ENCODE measurements at regions not wholly inside any gene's neighbourhood (a gene's known extent, or its start where the extent isn't known, plus 50 kb on each side); places are given as distances from the start of the nearest gene placed in this dataset.

DNA sequence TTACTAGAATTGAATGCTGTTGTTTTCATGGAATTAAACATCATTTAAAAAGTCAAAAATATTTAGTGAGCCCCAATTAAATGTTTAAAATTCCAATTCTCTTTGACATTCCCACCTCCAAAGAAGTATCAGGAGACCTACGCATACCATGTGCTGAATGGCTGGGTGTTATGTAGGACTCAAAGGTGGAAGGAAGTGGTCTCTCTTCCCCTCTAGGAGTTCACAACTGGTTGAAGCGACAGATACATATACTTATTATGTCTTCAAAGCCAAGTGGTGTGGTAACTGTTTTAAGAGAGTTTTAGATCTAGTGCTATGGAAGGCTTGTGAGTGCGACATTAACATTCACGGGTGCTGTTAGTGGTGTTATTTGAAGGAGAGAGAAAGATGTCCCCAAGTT, 464.0 kb downstream of the ATP23 start:
- no peak for DNase-seq (ENCODE audit: low read depth, low spot score)
- peaks cover 1% of the 10 kb centered on the region; the same call in 1 of the 2 replicates for H3K4me1 ChIP-seq (ENCODE audit: control insufficient read depth, insufficient read depth, low read length)

DNA sequence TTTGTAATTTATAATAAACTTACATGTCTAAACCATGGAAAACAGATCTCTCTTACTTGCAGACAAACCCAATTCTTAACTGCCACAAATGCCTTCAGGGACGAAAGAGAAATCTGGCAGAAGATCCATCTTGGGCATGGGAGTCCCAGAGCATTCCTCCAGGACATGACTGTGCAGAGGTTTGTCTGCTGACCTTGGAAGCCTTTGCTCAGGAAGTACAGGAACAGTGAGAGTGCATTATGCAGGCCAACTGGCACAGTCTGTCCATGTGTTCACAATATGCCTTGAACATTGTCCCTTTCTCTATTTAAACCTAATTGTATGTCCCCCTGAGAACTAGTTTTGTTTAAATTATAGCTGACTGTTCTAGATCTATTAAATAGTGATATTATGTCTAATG, 467.1 kb downstream of the ATP23 start:
- WGBS (ENCODE audit: insufficient coverage, insufficient read length): no CpG with 5 or more reads among the region's 1 CpG
- no peak for DNase-seq (ENCODE audit: low read depth, low spot score)
- Histone ChIP-seq H3K27ac (ENCODE audit: low read length) (no peak overlapping the region), H3K27me3 (ENCODE audit: control insufficient read depth, insufficient read depth, low read length) (peaks cover 1% of the 10 kb centered on the region; the same call in 1 of the 2 replicates), H3K4me1 (ENCODE audit: control insufficient read depth, insufficient read depth, low read length) (peaks cover 1% of the 10 kb centered on the region; the same call in 1 of the 2 replicates), H3K4me3 (ENCODE audit: low read length) (no peak overlapping the region), H3K9me3 (ENCODE audit: control insufficient read depth, insufficient read depth, low read length) (no peaks in the 10 kb centered on the region), H3K36me3 (ENCODE audit: control insufficient read depth, insufficient read depth, low read length) (no peaks in the 10 kb centered on the region)

More for the DNA sequence above, 464.0 kb downstream of the ATP23 start:
- WGBS (ENCODE audit: insufficient coverage, insufficient read length): no CpG with 5 or more reads among the region's 4 CpGs
- Histone ChIP-seq H3K36me3 (ENCODE audit: control insufficient read depth, insufficient read depth, low read length) (no peaks in the 10 kb centered on the region), H3K4me3 (ENCODE audit: low read length) (no peak overlapping the region), H3K27me3 (ENCODE audit: control insufficient read depth, insufficient read depth, low read length) (peaks cover 1% of the 10 kb centered on the region; the same call in 1 of the 2 replicates), H3K9me3 (ENCODE audit: control insufficient read depth, insufficient read depth, low read length) (no peaks in the 10 kb centered on the region), H3K27ac (ENCODE audit: low read length) (no peak overlapping the region)

- Histone ChIP-seq H3K27me3 (ENCODE audit: control insufficient read depth, insufficient read depth, low read length) (peaks cover 1% of the 10 kb centered on the region; the same call in 1 of the 2 replicates), H3K36me3 (ENCODE audit: control insufficient read depth, insufficient read depth, low read length) (no peaks in the 10 kb centered on the region), H3K27ac (ENCODE audit: low read length) (no peak overlapping the region), H3K4me3 (ENCODE audit: low read length) (no peak overlapping the region), H3K9me3 (ENCODE audit: control insufficient read depth, insufficient read depth, low read length) (no peaks in the 10 kb centered on the region), H3K4me1 (ENCODE audit: control insufficient read depth, insufficient read depth, low read length) (peaks cover 2% of the 10 kb centered on the region; the same call in 1 of the 2 replicates)
- no CpG with 5 or more reads among the region's 2 CpGs for WGBS (ENCODE audit: insufficient coverage, insufficient read length)
- no peak for DNase-seq (ENCODE audit: low read depth, low spot score)
Observed at GRCh38 chr12:58412461-58413060, 471.2 kb downstream of the ATP23 start.

- DNase-seq (ENCODE audit: low read depth, low spot score): no peak
- Histone ChIP-seq H3K4me3 (ENCODE audit: low read length) (no peak overlapping the region), H3K27me3 (ENCODE audit: control insufficient read depth, insufficient read depth, low read length) (peaks cover 1% of the 10 kb centered on the region; the same call in 1 of the 2 replicates), H3K4me1 (ENCODE audit: control insufficient read depth, insufficient read depth, low read length) (peaks cover 2% of the 10 kb centered on the region; the same call in 1 of the 2 replicates), H3K9me3 (ENCODE audit: control insufficient read depth, insufficient read depth, low read length) (no peaks in the 10 kb centered on the region), H3K36me3 (ENCODE audit: control insufficient read depth, insufficient read depth, low read length) (no peaks in the 10 kb centered on the region), H3K27ac (ENCODE audit: low read length) (no peak overlapping the region)
- WGBS (ENCODE audit: insufficient coverage, insufficient read length): no CpG with 5 or more reads among the region's 1 CpG
Observed at GRCh38 chr12:58413794-58414193, 472.4 kb downstream of the ATP23 start.

DNA sequence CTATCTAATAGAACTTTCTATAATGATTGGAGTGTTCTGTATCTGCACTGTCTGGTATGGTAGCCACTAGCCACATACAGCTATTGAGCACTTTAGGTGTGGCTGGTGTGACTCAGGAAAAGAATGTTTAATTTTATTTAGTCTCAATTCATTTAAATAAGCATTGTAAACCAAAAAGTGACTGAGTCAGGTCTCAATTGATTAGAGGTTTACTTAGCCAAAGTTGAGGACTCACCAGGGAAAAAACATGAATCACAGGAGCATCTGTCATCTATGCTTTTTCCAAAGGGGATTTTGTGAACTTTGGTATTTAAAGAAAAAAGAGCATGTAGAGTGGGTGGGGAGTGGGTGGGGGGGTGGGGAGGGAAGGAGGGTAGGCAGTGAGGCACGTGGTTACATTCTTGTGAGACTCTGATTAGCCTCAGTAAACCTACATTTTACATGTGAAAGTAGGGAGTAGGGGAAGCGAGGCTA, 473.1 kb downstream of the ATP23 start:
- H3K36me3 ChIP-seq (ENCODE audit: control insufficient read depth, insufficient read depth, low read length): no peaks in the 10 kb centered on the region
- no CpG with 5 or more reads among the region's 2 CpGs for WGBS (ENCODE audit: insufficient coverage, insufficient read length)
- H3K9me3 ChIP-seq (ENCODE audit: control insufficient read depth, insufficient read depth, low read length): no peaks in the 10 kb centered on the region
- peaks cover 2% of the 10 kb centered on the region; the same call in 1 of the 2 replicates for H3K4me1 ChIP-seq (ENCODE audit: control insufficient read depth, insufficient read depth, low read length)
- H3K4me3 ChIP-seq (ENCODE audit: low read length): no peak overlapping the region
- no peak for DNase-seq (ENCODE audit: low read depth, low spot score)
- H3K27me3 ChIP-seq (ENCODE audit: control insufficient read depth, insufficient read depth, low read length): peaks cover 1% of the 10 kb centered on the region; the same call in 1 of the 2 replicates
- no peak overlapping the region for H3K27ac ChIP-seq (ENCODE audit: low read length)

DNA sequence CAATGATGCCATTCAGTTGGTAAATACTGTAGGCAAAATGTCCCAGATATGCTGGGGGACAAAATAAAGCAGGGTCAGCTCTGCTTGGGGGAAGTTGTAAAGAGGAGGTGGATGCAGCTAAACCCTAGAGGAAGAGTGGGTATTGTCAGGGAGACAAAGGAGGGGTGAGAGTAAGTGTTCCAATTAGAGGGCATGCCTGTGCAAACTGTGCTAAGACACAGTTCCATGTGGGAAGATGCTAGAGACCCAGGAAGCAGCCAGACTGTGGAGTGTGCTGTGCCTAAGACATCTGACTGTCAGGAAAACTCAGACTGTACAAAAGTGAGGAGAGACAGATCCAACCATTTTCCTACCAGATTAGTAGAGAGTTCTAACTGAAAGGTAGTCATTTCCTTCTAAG, 474.3 kb downstream of the ATP23 start:
- Histone ChIP-seq H3K4me1 (ENCODE audit: control insufficient read depth, insufficient read depth, low read length) (peaks cover 2% of the 10 kb centered on the region; the same call in 1 of the 2 replicates), H3K27ac (ENCODE audit: low read length) (no peak overlapping the region), H3K9me3 (ENCODE audit: control insufficient read depth, insufficient read depth, low read length) (no peaks in the 10 kb centered on the region)

DNA sequence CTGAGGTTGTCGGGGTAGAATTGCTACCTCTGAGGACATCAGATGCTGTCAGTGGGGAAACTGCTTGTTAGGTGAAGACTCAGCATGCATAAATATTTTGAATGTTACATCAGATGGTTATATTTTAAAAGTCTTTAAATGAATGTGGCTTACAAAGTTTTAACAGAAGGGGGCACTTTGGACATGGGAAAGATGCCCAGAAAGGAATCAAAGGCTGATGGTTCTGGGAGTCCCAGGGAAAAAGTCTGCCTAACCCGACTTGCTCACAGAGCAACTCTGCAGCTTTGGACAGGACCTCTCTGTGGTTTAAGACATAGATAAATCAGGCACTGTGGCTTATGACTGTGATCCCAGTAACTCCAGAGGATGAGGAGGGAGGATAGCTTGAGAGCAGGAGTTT, 474.9 kb downstream of the ATP23 start:
- no CpG with 5 or more reads among the region's 2 CpGs for WGBS (ENCODE audit: insufficient coverage, insufficient read length)
- Histone ChIP-seq H3K27ac (ENCODE audit: low read length) (no peak overlapping the region), H3K4me1 (ENCODE audit: control insufficient read depth, insufficient read depth, low read length) (peaks cover 2% of the 10 kb centered on the region; the same call in 1 of the 2 replicates), H3K4me3 (ENCODE audit: low read length) (no peak overlapping the region), H3K36me3 (ENCODE audit: control insufficient read depth, insufficient read depth, low read length) (no peaks in the 10 kb centered on the region), H3K9me3 (ENCODE audit: control insufficient read depth, insufficient read depth, low read length) (no peaks in the 10 kb centered on the region), H3K27me3 (ENCODE audit: control insufficient read depth, insufficient read depth, low read length) (no peaks in the 10 kb centered on the region)
- DNase-seq (ENCODE audit: low read depth, low spot score): no peak

More for the DNA sequence above, 474.3 kb downstream of the ATP23 start:
- no peak for DNase-seq (ENCODE audit: low read depth, low spot score)
- Histone ChIP-seq H3K4me3 (ENCODE audit: low read length) (no peak overlapping the region), H3K36me3 (ENCODE audit: control insufficient read depth, insufficient read depth, low read length) (no peaks in the 10 kb centered on the region), H3K27me3 (ENCODE audit: control insufficient read depth, insufficient read depth, low read length) (no peaks in the 10 kb centered on the region)

- WGBS (ENCODE audit: insufficient coverage, insufficient read length): no CpG with 5 or more reads among the region's 13 CpGs
- no peak for DNase-seq (ENCODE audit: low read depth, low spot score)
- no peaks in the 10 kb centered on the region for H3K27me3 ChIP-seq (ENCODE audit: control insufficient read depth, insufficient read depth, low read length)
- H3K36me3 ChIP-seq (ENCODE audit: control insufficient read depth, insufficient read depth, low read length): no peaks in the 10 kb centered on the region
- H3K4me3 ChIP-seq (ENCODE audit: low read length): no peak overlapping the region
- no peak overlapping the region for H3K27ac ChIP-seq (ENCODE audit: low read length)
- H3K9me3 ChIP-seq (ENCODE audit: control insufficient read depth, insufficient read depth, low read length): no peaks in the 10 kb centered on the region
- H3K4me1 ChIP-seq (ENCODE audit: control insufficient read depth, insufficient read depth, low read length): peaks cover 2% of the 10 kb centered on the region; the same call in 1 of the 2 replicates
Observed at GRCh38 chr12:58419196-58419760, 477.9 kb downstream of the ATP23 start.

GRCh38 chr12:58419905-58420304, 478.5 kb downstream of the ATP23 start:
- Histone ChIP-seq H3K9me3 (ENCODE audit: control insufficient read depth, insufficient read depth, low read length) (no peaks in the 10 kb centered on the region), H3K36me3 (ENCODE audit: control insufficient read depth, insufficient read depth, low read length) (no peaks in the 10 kb centered on the region), H3K4me1 (ENCODE audit: control insufficient read depth, insufficient read depth, low read length) (peaks cover 2% of the 10 kb centered on the region; the same call in 1 of the 2 replicates), H3K27me3 (ENCODE audit: control insufficient read depth, insufficient read depth, low read length) (no peaks in the 10 kb centered on the region), H3K27ac (ENCODE audit: low read length) (no peak overlapping the region), H3K4me3 (ENCODE audit: low read length) (no peak overlapping the region)
- no peak for DNase-seq (ENCODE audit: low read depth, low spot score)
- WGBS (ENCODE audit: insufficient coverage, insufficient read length): no CpG with 5 or more reads among the region's 1 CpG

DNA sequence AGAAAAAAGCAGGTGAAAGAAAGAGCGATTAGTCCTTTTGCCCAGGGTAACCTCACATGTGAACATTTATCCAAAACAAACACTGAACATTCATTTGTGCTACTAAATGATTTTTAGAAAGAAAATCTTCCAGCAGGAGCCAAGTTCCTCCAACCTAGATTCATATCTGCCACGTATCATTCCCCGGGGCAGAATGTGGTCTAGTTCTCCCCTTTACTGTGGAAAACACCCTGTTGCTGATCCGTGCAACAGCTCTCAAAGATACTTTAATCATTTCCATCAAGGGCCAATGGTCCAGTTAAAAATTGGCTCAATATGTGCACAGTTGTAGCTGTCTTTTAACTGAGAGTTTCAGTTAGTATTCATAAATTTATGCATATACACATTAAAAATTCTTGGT, 479.1 kb downstream of the ATP23 start:
- Histone ChIP-seq H3K4me1 (ENCODE audit: control insufficient read depth, insufficient read depth, low read length) (peaks cover 2% of the 10 kb centered on the region; the same call in 1 of the 2 replicates), H3K27me3 (ENCODE audit: control insufficient read depth, insufficient read depth, low read length) (no peaks in the 10 kb centered on the region), H3K9me3 (ENCODE audit: control insufficient read depth, insufficient read depth, low read length) (no peaks in the 10 kb centered on the region), H3K27ac (ENCODE audit: low read length) (no peak overlapping the region), H3K4me3 (ENCODE audit: low read length) (no peak overlapping the region), H3K36me3 (ENCODE audit: control insufficient read depth, insufficient read depth, low read length) (no peaks in the 10 kb centered on the region)
- WGBS (ENCODE audit: insufficient coverage, insufficient read length): no CpG with 5 or more reads among the region's 4 CpGs
- DNase-seq (ENCODE audit: low read depth, low spot score): no peak
